Iris pigment epithelial cell (primary cell): ENCODE measurements at regions not wholly inside any gene's neighbourhood (a gene's known extent, or its start where the extent isn't known, plus 50 kb on each side); places are given as distances from the start of the nearest gene placed in this dataset.

ENCODE experiments used
- DNase-seq: peaks from one replicate; pipeline ENCODE4 v3.0.0-alpha.2; 2011; ENCODE audit warnings: low read depth

GRCh38 chr13:70505809-70506208 lies 397.6 kb upstream of the KLHL1 start:
- DNase-seq, result no peak

- no peak for DNase-seq
Observed at GRCh38 chr13:70502944-70503343, 394.7 kb upstream of the KLHL1 start.

GRCh38 chr13:70490320-70490935 lies 382.2 kb upstream of the KLHL1 start:
- DNase-seq, result no peak

GRCh38 chr13:70484931-70485330 lies 376.7 kb upstream of the KLHL1 start:
- no peak for DNase-seq

GRCh38 chr13:70483599-70484276 lies 375.5 kb upstream of the KLHL1 start:
- DNase-seq, result no peak

GRCh38 chr13:70473907-70474306 lies 365.7 kb upstream of the KLHL1 start:
- DNase-seq, result no peak

GRCh38 chr13:70469077-70469476 lies 360.8 kb upstream of the KLHL1 start:
- DNase-seq, result no peak

- peak; percentile 13 for DNase-seq
Observed at GRCh38 chr13:70457474-70457873, 349.2 kb upstream of the KLHL1 start.

- DNase-seq, result no peak
Observed at GRCh38 chr13:70448820-70449219, 340.6 kb upstream of the KLHL1 start.

- DNase-seq, result no peak
Observed at GRCh38 chr13:70432276-70432805, 324.1 kb upstream of the KLHL1 start.

GRCh38 chr13:70430256-70430655 lies 322.0 kb upstream of the KLHL1 start:
- no peak for DNase-seq

- no peak for DNase-seq
Observed at GRCh38 chr13:70424928-70425327, 316.7 kb upstream of the KLHL1 start.

GRCh38 chr13:70424428-70424827 lies 316.2 kb upstream of the KLHL1 start:
- no peak for DNase-seq

- no peak for DNase-seq
Observed at GRCh38 chr13:70415136-70415535, 306.9 kb upstream of the KLHL1 start.

GRCh38 chr13:70408865-70409264 lies 300.6 kb upstream of the KLHL1 start:
- DNase-seq, result peak; percentile 25

- peak; percentile 12 for DNase-seq
Observed at GRCh38 chr13:70407486-70407885, 299.2 kb upstream of the KLHL1 start.

GRCh38 chr13:70405266-70405665 lies 297.0 kb upstream of the KLHL1 start:
- DNase-seq, result no peak

- DNase-seq, result no peak
Observed at GRCh38 chr13:70394031-70394548, 285.8 kb upstream of the KLHL1 start.

- DNase-seq, result no peak
Observed at GRCh38 chr13:70391678-70392077, 283.4 kb upstream of the KLHL1 start.

- no peak for DNase-seq
Observed at GRCh38 chr13:70390968-70391367, 282.7 kb upstream of the KLHL1 start.

GRCh38 chr13:70390064-70390463 lies 281.8 kb upstream of the KLHL1 start:
- no peak for DNase-seq

GRCh38 chr13:70388935-70389334 lies 280.7 kb upstream of the KLHL1 start:
- no peak for DNase-seq

GRCh38 chr13:70386919-70387318 lies 278.7 kb upstream of the KLHL1 start:
- no peak for DNase-seq

GRCh38 chr13:70385852-70386251 lies 277.6 kb upstream of the KLHL1 start:
- no peak for DNase-seq
